GM18498 (cell line): ENCODE measurements at regions not wholly inside any gene's neighbourhood (a gene's known extent, or its start where the extent isn't known, plus 50 kb on each side); places are given as distances from the start of the nearest gene placed in this dataset.
"Not testable (repeated sequence)": the region's sequence is repeated elsewhere in the genome, so short reads cannot be mapped to it uniquely, and the experiment has no call there.

Experiments
- ATAC-seq: cut with Tn5 transposase; IDR thresholded peaks from one replicate; pipeline ENCODE4 v1.9.1; 2021; ENCODE audit warnings: mild to moderate bottlenecking, moderate library complexity; ENCODE audit not compliant: unreplicated experiment

DNA sequence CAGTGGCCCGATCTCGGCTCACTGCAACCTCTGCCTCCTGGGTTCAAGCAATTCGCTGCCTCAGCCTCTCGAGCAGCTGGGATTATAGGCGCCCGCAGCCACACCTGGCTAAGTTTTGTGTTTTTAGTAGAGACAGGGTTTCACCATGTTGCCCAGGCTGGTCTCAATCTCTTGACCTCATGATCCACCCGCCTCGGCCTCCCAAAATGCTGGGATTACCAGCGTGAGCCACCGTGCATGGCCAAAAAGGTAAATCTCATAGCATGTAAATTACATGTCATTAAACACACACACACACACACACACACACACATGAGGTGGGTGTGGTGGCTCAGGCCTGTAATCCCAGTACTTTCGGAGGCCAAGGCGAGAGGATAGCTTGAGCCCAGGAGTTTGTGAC lies 53.7 kb upstream of the SEPTIN5 start:
- ATAC-seq: not testable (repeated sequence)

- ATAC-seq: no peak
These were observed 53.1 kb upstream of the SEPTIN5 start for GRCh38 chr22:19661156-19661555.

- not testable (repeated sequence) for ATAC-seq
These were observed 52.1 kb upstream of the SEPTIN5 start for GRCh38 chr22:19662049-19662684.

- no peak for ATAC-seq
These were observed 51.0 kb upstream of the SEPTIN5 start for GRCh38 chr22:19663286-19663815.

GRCh38 chr22:19663821-19664355 lies 50.4 kb upstream of the SEPTIN5 start:
- no peak for ATAC-seq

GRCh38 chr22:19664406-19664805 lies 49.9 kb upstream of the SEPTIN5 start:
- no peak for ATAC-seq
